ENCODE measurements at regions not wholly inside any gene's neighbourhood (a gene's known extent, or its start where the extent isn't known, plus 50 kb on each side); places are given as distances from the start of the nearest gene placed in this dataset.
A peak's percentile ranks its signal among the peaks of the same experiment; 100 is the strongest.
"Not testable (repeated sequence)": the region's sequence is repeated elsewhere in the genome, so short reads cannot be mapped to it uniquely, and the experiment has no call there.

GRCh38 chr18:15315301-15315700 is 567.3 kb downstream of the ANKRD30B start:
- peak; percentile 41 for TF ChIP-seq CTCF (conservative IDR thresholded peaks at IDR 0.05)
- not testable (repeated sequence) for H3K27ac ChIP-seq

GRCh38 chr18:15318655-15319054 is 570.7 kb downstream of the ANKRD30B start:
- not testable (repeated sequence) for H3K27ac ChIP-seq

DNA sequence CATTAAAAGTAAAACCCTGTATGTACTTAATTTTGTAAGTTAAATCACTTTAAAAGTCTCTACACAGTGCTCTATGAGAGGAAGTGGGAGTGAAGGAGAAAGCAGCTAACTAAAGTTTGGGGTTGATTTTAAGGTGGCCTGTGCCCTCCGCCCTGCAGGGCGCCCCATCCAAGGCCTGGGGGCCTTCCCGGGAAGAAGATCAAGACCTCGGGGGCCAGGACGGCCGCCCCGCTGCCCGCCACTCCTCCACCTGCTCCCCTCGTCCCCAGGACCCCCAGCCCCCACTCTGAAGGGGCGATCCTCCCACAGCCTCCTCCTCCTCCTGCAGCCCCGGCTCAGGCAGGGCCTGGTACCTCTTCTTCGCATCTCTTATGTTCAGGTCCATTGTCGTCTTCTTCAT is 581.7 kb downstream of the ANKRD30B start:
- H3K27ac ChIP-seq = not testable (repeated sequence)

DNA sequence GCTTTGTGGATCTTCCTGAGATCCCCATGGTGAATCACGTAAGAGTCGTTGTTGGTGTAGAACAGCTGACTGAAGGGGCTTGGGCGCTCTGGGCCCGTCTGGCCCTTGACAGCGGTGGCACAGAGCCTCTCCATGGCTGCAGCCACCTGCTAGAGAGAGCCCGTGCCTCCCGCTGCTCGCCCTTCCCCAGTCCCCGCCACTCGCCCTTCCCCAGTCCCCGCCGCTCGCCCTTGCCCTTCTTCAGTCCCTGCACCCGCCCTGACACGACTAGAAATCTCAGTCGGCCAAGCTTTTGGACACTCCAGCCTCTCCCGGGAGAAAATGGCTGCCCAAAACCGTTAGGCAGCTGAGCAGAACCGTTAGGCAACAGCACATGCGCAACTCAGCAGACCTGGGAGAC is 582.2 kb downstream of the ANKRD30B start:
- not testable (repeated sequence) for H3K27ac ChIP-seq

DNA sequence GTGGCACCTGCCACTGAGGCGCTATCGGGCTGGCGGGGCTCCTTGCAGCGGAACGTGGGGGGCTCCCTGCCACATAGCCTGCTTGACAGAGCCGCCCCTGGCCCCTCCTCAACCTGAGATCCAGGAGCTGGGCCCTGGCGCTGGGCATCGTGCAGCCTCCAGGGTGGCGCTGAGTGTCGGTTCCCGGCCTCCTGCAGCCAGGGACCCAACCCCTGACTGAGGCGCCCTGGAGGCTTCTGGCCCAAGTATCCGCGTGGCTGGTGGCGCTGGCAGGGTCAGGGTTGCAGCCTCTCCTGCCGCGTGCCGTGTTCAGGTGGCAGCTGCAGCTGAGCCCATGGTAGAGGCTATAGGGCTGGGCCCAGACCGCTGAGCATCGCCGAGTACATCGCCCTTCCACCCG is 582.6 kb downstream of the ANKRD30B start:
- H3K27ac ChIP-seq = not testable (repeated sequence)

DNA sequence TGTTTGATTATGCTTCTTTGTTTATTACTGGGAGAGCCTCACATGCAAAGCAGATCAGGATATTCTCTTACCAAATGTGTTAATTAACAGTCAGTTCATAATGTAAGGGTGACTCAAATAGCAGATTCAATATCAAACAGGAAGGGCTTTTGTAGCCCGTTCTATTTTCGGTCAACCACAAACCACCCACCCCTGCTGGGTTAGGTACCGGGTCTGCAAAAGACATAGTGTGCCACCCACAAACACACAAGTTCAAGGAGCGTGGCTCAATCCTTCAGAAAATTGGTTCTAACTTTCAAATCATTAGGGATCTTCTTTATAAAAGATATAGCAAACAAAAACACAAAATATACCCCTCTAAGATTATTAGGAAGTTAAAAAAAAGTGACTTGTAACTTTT is 627.7 kb downstream of the ANKRD30B start:
- H3K27ac ChIP-seq = not testable (repeated sequence)

GRCh38 chr18:15407874-15408273 is 659.9 kb downstream of the ANKRD30B start:
- not testable (repeated sequence) for H3K27ac ChIP-seq
